ENCODE measurements at regions not wholly inside any gene's neighbourhood (a gene's known extent, or its start where the extent isn't known, plus 50 kb on each side); places are given as distances from the start of the nearest gene placed in this dataset.

GRCh38 chr10:81733542-81733941, 141.5 kb upstream of the NRG3 start:
- TF ChIP-seq CTCF (IDR thresholded peaks at IDR 0.05) (no peak), POLR2A (IDR thresholded peaks at IDR 0.05) (no peak)

All from uterus (tissue), 2 donors.